IMR-90 (cell line): ENCODE measurements at regions not wholly inside any gene's neighbourhood (a gene's known extent, or its start where the extent isn't known, plus 50 kb on each side); places are given as distances from the start of the nearest gene placed in this dataset.

Experiments
- ATAC-seq: fragments of 200-7000 bp; cut with Tn5 transposase; 2 replicates; pipeline ENCODE4 v1.9.1; 2020; ENCODE audit warnings: low read depth, mild to moderate bottlenecking, moderate library complexity
- BruUV-seq: library from RNA; stranded (reverse); fragments of 400-500 nt; replicated peaks from 2 replicates; lab custom pipeline; 2021; lab: Mats Ljungman, UMichigan
- CTCF ChIA-PET: fragments of 300-600 bp; formaldehyde crosslinking; extraction: SDS; loops from one replicate; lab custom pipeline; 2021; ENCODE audit warnings: antibody characterized with exemption; lab: Yijun Ruan, JAX
- POLR2A ChIA-PET: fragments of 300-600 bp; sonication (Branson Sonifier 250); formaldehyde crosslinking; loops from one replicate; lab custom pipeline; 2022; ENCODE audit warnings: antibody characterized with exemption; ENCODE audit not compliant: unreplicated experiment; lab: Charles Lee
- DNase-seq: peaks from one replicate; pipeline ENCODE4 v3.0.0; 2013
- H2AFZ ChIP-seq: replicated peaks from 2 replicates; pipeline ENCODE3; 2013; ENCODE audit warnings: low read length, mild to moderate bottlenecking; ENCODE audit not compliant: poor library complexity
- H2AK5ac ChIP-seq: 2 replicates; pipeline ENCODE4 v1.6.1; 2013; ENCODE audit warnings: low read depth, low read length, inconsistent platforms
- H2AK9ac ChIP-seq: replicated peaks from 2 replicates; pipeline ENCODE3; 2013; ENCODE audit warnings: mild to moderate bottlenecking, low read depth, low read length, moderate library complexity; ENCODE audit not compliant: poor library complexity
- H2BK120ac ChIP-seq: 2 replicates; pipeline ENCODE4 v1.6.1; 2013; ENCODE audit warnings: low read depth, low read length, inconsistent platforms
- H2BK15ac ChIP-seq: 3 replicates; pipeline ENCODE4 v1.6.1; 2013; ENCODE audit warnings: low read depth, low read length, inconsistent platforms
- H2BK20ac ChIP-seq: 2 replicates; pipeline ENCODE4 v1.6.1; 2013; ENCODE audit warnings: low read depth, mild to moderate bottlenecking, inconsistent platforms, low read length, moderate library complexity
- H2BK5ac ChIP-seq: 2 replicates; pipeline ENCODE4 v1.6.1; 2013; ENCODE audit warnings: mild to moderate bottlenecking, low read depth, low read length, inconsistent platforms; ENCODE audit not compliant: poor library complexity, severe bottlenecking
- H3K14ac ChIP-seq: replicated peaks from 2 replicates; pipeline ENCODE4 v1.6.1; 2013; ENCODE audit warnings: low read depth, low read length, inconsistent platforms
- H3K18ac ChIP-seq: 2 replicates; pipeline ENCODE4 v1.6.1; 2013; ENCODE audit warnings: low read depth, low read length, control low read depth
- H3K23ac ChIP-seq: 2 replicates; pipeline ENCODE4 v1.6.1; 2013; ENCODE audit warnings: low read depth, low read length, inconsistent platforms
- H3K27ac ChIP-seq: 2 replicates; pipeline ENCODE4 v1.5.1; 2013; ENCODE audit warnings: mild to moderate bottlenecking, control low read depth, low read length; ENCODE audit not compliant: insufficient read depth
- H3K27me3 ChIP-seq: 2 replicates; pipeline ENCODE4 v1.6.1; 2013; ENCODE audit warnings: low read length; ENCODE audit not compliant: control insufficient read depth, insufficient read depth
- H3K36me3 ChIP-seq: 2 replicates; pipeline ENCODE4 v1.6.1; 2013; ENCODE audit warnings: low read length, mixed read lengths; ENCODE audit not compliant: control insufficient read depth, insufficient read depth
- H3K4ac ChIP-seq: 2 replicates; pipeline ENCODE4 v1.6.1; 2013; ENCODE audit warnings: low read depth, low read length, inconsistent platforms
- H3K4me1 ChIP-seq: 2 replicates; pipeline ENCODE4 v1.6.1; 2013; ENCODE audit warnings: low read length, mixed read lengths; ENCODE audit not compliant: control insufficient read depth, insufficient read depth
- H3K4me2 ChIP-seq: 2 replicates; pipeline ENCODE4 v1.6.1; 2013; ENCODE audit warnings: low read depth, mild to moderate bottlenecking, control low read depth, low read length, moderate library complexity
- H3K4me3 ChIP-seq: 2 replicates; pipeline ENCODE4 v1.5.1; 2013; ENCODE audit warnings: low read depth, mild to moderate bottlenecking, control low read depth, low read length, moderate library complexity; ENCODE audit not compliant: insufficient read depth
- H3K56ac ChIP-seq: 2 replicates; pipeline ENCODE4 v1.6.1; 2013; ENCODE audit warnings: low read length, inconsistent platforms; ENCODE audit not compliant: insufficient read depth; ENCODE audit errors: extremely low read depth
- H3K79me1 ChIP-seq, 2 experiments: 2 replicates each; pipeline ENCODE4 v1.6.1; 2013; ENCODE audit warnings: low read length in 2 of 2, inconsistent platforms in 1 of 2, low read depth in 1 of 2
- H3K9ac ChIP-seq: 2 replicates; pipeline ENCODE4 v1.6.1; 2013; ENCODE audit warnings: low read depth, low read length, control low read depth
- H3K9me1 ChIP-seq: 2 replicates; pipeline ENCODE4 v1.6.1; 2013; ENCODE audit warnings: low read length, inconsistent platforms; ENCODE audit not compliant: insufficient read depth
- H3K9me3 ChIP-seq: 2 replicates; pipeline ENCODE4 v1.6.1; 2013; ENCODE audit warnings: low read length; ENCODE audit not compliant: control insufficient read depth, insufficient read depth
- H4K20me1 ChIP-seq: 2 replicates; pipeline ENCODE4 v1.6.1; 2013; ENCODE audit warnings: low read length, inconsistent platforms; ENCODE audit not compliant: insufficient read depth
- H4K5ac ChIP-seq: 2 replicates; pipeline ENCODE4 v1.6.1; 2013; ENCODE audit warnings: mild to moderate bottlenecking, low read depth, low read length, control low read depth
- H4K8ac ChIP-seq, 2 experiments: 2 replicates each; pipeline ENCODE4 v1.6.1; 2013; ENCODE audit warnings: low read depth in 2 of 2, low read length in 2 of 2, control low read depth in 1 of 2, inconsistent platforms in 1 of 2
- H4K91ac ChIP-seq: 2 replicates; pipeline ENCODE4 v1.6.1; 2013; ENCODE audit warnings: low read depth, low read length, inconsistent platforms; ENCODE audit not compliant: insufficient read depth
- BHLHE40 ChIP-seq: fragments of 150-350 bp; IDR thresholded peaks from 2 replicates; pipeline ENCODE4 v1.6.1; 2016; ENCODE audit warnings: mild to moderate bottlenecking, low read depth, low read length
- FOS ChIP-seq: fragments of 150-350 bp; IDR thresholded peaks from 2 replicates; pipeline ENCODE4 v1.6.1; 2016; ENCODE audit warnings: low read depth, low read length
- MAFK ChIP-seq: IDR thresholded peaks from 2 replicates; pipeline ENCODE4 v1.6.1; 2012; ENCODE audit warnings: low read depth, low read length, improper control_type of control experiment
- MAZ ChIP-seq: IDR thresholded peaks from 2 replicates; pipeline ENCODE4 v1.6.1; 2012; ENCODE audit warnings: low read depth, mild to moderate bottlenecking, low read length, improper control_type of control experiment, moderate library complexity, borderline replicate concordance
- RCOR1 ChIP-seq: IDR thresholded peaks from 2 replicates; pipeline ENCODE4 v1.6.1; 2012; ENCODE audit warnings: mild to moderate bottlenecking, low read length, improper control_type of control experiment; ENCODE audit not compliant: insufficient replicate concordance
- RFX5 ChIP-seq: IDR thresholded peaks from 2 replicates; pipeline ENCODE4 v1.8.0; 2012; ENCODE audit warnings: low read depth, mild to moderate bottlenecking, low read length, moderate library complexity
- SMC3 ChIP-seq: fragments of 150-350 bp; IDR thresholded peaks from 2 replicates; pipeline ENCODE4 v1.6.1; 2016; ENCODE audit warnings: low read depth, mild to moderate bottlenecking, antibody characterized with exemption, low read length, moderate library complexity
- WGBS, 2 experiments: methylation state at CpG; one replicate each; pipeline versions ENCODE4 v1.1.5 to v1.1.7; 2013; ENCODE audit warnings: missing lambda C conversion rate in 2 of 2; ENCODE audit not compliant: insufficient read length in 1 of 2; ENCODE audit errors: extremely low coverage in 2 of 2; 5-methylcytosine and 5-hydroxymethylcytosine counted together
- dilution Hi-C: fragments of 300-500 bp; cut with HindIII; formaldehyde crosslinking; loops from one replicate; pipeline ENCODE4 v1.14.3; 2018; ENCODE audit warnings: low sequenced_read_pairs; ENCODE audit not compliant: unreplicated experiment
- in situ Hi-C: fragments of 300-500 bp; cut with MboI; formaldehyde crosslinking; loops from 3 replicates; pipeline ENCODE4 v1.14.3; 2019; ENCODE audit warnings: low sequenced_read_pairs, inconsistent platforms, mixed read lengths
- intact Hi-C: fragments of 100-400 bp; cut with micrococcal nuclease; formaldehyde crosslinking; loops from 2 replicates; pipeline ENCODE4 v1.10.0; 2022
- TF ChIP-seq, protein P1 (sequence below): fragments of 150-350 bp; IDR thresholded peaks from 2 replicates; pipeline ENCODE4 v1.6.1; 2017; ENCODE audit warnings: mild to moderate bottlenecking, antibody characterized with exemption, low read length, low read depth

DNA sequence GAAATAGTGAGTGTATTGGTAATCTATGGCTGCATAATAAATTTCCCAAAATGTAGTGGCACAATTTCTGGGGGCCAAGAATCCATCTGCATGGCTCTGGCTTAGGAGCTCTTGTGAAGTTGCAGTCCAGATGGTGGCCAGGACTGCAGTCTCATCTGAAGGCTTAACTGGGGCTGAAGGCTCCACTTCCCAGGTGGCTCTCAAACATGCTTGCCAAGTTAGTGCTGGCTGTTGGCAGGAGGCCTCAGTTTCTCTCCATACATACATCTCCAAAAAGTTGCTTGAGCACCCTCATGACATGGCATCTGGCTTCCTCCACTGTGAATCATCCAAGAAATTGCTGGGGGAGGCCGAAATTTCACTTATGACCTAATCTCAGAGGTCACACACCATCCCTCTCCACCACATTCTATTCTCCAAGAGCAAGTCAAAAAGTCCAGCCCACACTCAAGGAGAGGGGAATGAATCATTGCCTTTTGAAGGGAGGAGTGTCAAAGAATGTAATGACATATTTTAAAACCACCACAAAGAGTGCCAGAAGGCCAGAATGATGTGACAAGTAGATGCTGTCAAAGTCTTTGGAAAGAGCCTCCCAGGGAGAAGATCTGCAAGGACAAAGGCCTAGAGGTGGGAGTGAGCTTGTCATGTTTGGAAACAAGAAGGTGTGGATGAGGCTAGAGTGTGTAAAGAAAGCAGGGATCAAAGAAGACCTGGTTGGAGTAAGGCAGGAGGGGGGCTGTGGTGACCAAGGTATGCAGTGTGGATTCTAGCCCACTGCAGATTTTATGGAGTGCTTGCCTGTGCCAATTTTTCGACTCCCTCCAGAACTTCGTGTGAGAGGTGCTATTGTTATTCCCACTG is 566.2 kb downstream of the MIAT start (continued):
- TF ChIP-seq RCOR1 (peak; percentile 8), MAFK (no peak; the same call in 1 of the 2 replicates)

DNA sequence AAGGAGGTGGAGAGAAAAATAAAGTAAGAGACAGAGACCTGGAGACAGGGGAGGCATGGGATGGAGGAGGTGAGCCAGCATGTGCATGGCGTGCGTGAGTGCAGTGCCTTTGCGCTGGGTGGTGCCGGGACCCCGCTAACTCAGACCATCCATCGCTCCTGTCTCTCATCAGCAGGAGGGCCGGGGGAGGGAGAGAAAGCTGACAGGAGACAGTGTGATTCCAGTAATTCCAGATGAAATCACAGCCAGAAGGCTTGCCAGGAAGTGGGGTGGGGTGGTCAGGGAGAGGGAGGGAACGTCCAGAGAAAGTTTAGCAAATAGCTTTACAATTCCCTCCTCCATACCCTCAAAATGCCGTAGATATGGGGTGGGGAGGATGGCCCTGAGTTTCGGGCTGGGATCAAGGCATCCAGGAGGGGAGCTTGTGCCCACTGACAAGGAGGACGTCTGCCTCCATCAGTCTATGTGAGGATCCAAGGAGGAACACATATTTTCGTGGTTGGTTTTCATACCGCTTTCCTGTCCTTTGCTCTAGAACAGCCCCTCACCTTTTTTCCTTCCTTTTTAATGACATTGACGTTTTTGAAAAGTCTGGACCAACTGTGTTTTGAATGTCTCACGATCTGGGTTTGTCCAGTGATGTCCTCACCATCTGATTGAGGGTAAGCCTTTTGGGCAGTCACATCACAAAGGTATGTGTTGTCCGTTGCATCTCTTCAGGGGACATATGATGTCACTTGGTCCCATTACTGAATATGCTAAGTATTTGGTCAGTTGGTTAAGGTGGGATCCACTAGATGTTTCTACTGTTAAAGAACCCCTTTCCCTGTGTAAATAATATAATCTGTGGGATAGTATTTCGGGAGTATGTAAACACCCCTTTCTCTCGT is 567.3 kb downstream of the MIAT start:
- peak overlapping the region; percentile 44; the same call in 1 of the 2 replicates for H3K14ac ChIP-seq
- TF ChIP-seq BHLHE40 (no peak), RFX5 (no peak), SMC3 (no peak), MAZ (no peak), RCOR1 (no peak), FOS (no peak)
- TF ChIP-seq, protein P1, sequence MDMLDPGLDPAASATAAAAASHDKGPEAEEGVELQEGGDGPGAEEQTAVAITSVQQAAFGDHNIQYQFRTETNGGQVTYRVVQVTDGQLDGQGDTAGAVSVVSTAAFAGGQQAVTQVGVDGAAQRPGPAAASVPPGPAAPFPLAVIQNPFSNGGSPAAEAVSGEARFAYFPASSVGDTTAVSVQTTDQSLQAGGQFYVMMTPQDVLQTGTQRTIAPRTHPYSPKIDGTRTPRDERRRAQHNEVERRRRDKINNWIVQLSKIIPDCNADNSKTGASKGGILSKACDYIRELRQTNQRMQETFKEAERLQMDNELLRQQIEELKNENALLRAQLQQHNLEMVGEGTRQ = no peak
- H2BK15ac ChIP-seq = peak overlapping the region; percentile 57; the same call in 2 of the 3 replicates
- no peak overlapping the region for H3K4me3 ChIP-seq
- no peaks in the 10 kb centered on the region for H3K9me1 ChIP-seq
- H4K20me1 ChIP-seq = no peaks in the 10 kb centered on the region
- peak overlapping the region; percentile 80 for H3K4ac ChIP-seq
- H2AFZ ChIP-seq = peak overlapping the region; percentile 80
- H3K23ac ChIP-seq = no peak overlapping the region; the same call in 1 of the 2 replicates
- POLR2A ChIA-PET = no interaction called here
- no peak overlapping the region for H3K27ac ChIP-seq
- H3K9ac ChIP-seq = no peak overlapping the region
- in situ Hi-C loops = no loop called here
- H3K79me1 ChIP-seq = no peaks in the 10 kb centered on the region
- CTCF ChIA-PET = no interaction called here
- H3K4me1 ChIP-seq = peaks cover 13% of the 10 kb centered on the region
- WGBS, 2 experiments = 88% methylated on average over 1 of the region's 18 CpGs; no CpG with 5 or more reads in 1 of the 2 experiments
- H4K91ac ChIP-seq = peak overlapping the region; percentile 58; the same call in 1 of the 2 replicates
- H3K36me3 ChIP-seq = no peaks in the 10 kb centered on the region
- intact Hi-C loops = no loop called here
- peak overlapping the region; percentile 75 for H2BK120ac ChIP-seq
- H2AK9ac ChIP-seq = peak overlapping the region; percentile 35
- peaks cover 8% of the 10 kb centered on the region for H3K9me3 ChIP-seq
- H2AK5ac ChIP-seq = no peak overlapping the region
- dilution Hi-C loops = no loop called here
- peak overlapping the region; percentile 65 for H2BK20ac ChIP-seq
- H4K8ac ChIP-seq = peak overlapping the region in 1 of 2 experiments; percentile 47; a peak in 1 of 4 replicates
- no peaks in the 10 kb centered on the region for H3K27me3 ChIP-seq
- H3K4me2 ChIP-seq = peak overlapping the region; percentile 23; the same call in 1 of the 2 replicates
- H4K5ac ChIP-seq = no peak overlapping the region
- no peak overlapping the region; the same call in 1 of the 2 replicates for H3K56ac ChIP-seq
- peak overlapping the region; percentile 57; the same call in 1 of the 2 replicates for H3K18ac ChIP-seq
- ATAC-seq (peak; percentile 25; the same call in 1 of the 2 replicates), DNase-seq (peak; percentile 36)
- H2BK5ac ChIP-seq = no peak overlapping the region
- BruUV-seq = no TSS peak
